GM18502 (cell line): ENCODE measurements at regions not wholly inside any gene's neighbourhood (a gene's known extent, or its start where the extent isn't known, plus 50 kb on each side); places are given as distances from the start of the nearest gene placed in this dataset.
A peak's percentile ranks its signal among the peaks of the same experiment; 100 is the strongest.

Experiments
- ATAC-seq: cut with Tn5 transposase; IDR thresholded peaks from one replicate; pipeline ENCODE4 v1.9.1; 2021; ENCODE audit warnings: mild to moderate bottlenecking; ENCODE audit not compliant: unreplicated experiment, poor library complexity

DNA sequence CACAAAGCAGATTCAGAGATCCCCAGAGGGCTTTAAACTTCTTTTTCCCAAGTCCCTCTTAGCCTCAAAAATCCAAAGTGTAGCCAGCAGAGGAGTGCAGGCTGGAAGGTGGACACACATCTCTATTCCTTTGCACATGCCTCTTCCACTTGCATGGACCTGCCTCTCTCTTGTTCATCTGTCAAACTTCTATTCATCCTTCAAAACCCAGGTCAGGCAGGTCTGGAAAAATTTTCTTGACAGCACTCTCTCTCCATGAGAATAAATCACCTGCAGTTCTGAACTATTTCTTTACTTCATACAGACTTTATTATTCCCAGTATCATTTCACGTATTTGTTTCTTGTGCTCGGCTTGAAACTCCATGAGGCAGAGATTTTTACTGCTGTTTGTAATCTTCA lies 127.5 kb downstream of the SS18 start:
- no peak for ATAC-seq

DNA sequence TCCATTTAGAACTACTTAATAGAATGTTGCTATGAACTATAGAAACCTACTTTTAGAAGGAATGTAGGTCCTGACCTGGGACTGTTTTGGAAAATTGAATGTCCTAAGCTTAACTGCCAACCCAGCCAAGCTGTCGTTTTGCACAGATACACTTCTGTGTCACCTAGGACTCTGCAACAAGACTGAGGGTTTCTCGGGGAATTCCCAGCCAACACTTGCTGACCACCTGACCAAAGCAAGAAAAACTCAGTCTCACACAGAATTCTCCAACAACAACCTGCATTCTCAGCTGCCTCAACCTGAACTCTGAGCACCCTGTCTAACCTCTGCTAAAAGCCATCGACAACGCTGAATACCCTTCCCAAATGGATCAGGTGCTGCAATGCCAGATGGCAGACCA lies 128.2 kb downstream of the SS18 start:
- no peak for ATAC-seq

DNA sequence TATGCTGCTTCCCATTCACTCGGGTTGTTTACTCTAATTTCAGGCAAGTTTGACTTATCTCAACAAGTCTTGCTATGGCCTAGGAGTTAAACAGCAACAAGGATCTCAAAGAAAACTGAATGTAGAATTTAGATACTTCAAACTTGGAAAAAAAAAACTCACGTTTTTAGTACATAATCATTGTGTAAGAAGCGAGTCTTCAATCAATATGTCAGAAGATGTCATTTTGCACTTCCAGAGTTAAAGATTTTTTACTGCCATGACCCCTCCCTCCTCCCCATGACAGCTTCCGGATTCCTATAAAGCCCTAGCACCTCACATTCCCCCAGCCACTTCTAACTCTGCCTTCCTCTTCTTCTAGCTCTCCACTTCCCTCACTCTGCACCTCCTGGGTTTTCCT lies 133.4 kb downstream of the SS18 start:
- no peak for ATAC-seq

DNA sequence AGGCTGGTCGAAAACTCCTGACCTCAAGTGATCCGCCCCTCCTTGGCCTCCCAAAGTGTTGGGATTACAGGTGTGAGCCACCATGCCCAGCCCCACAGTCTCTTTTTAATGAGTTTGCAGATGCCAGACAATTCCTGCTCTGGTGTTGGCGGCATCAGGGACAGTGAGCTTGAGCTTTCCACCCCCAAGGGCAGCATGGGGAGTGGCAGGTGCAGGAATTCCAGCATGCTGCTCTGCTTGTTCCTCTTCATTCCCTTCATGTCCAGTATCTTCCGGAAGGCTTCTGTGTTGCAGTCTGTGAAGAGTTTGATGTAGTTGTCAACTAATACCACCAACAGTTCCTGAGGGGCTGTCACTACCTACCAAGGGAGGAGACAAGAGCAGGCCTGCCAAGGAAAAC lies 137.3 kb downstream of the SS18 start:
- no peak for ATAC-seq

DNA sequence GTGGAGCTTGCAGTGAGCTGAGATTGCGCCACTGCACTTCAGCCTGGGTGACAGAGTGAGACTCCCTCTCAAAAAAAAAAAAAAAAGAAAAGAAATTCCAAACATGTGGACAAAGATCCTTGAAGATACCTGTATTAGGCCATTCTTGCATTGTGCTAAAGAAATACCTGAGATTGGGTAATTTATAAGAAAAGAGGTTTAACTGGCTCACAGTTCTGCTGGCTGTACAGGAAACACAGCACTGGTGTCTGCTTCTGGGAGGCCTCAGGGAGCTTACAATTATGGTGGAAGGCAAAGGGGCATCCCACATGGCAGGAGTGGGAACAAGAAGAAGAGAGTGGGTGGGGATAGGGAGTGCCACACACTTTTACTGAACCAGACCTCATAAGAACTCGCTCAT lies 140.1 kb downstream of the SS18 start:
- ATAC-seq, result no peak

DNA sequence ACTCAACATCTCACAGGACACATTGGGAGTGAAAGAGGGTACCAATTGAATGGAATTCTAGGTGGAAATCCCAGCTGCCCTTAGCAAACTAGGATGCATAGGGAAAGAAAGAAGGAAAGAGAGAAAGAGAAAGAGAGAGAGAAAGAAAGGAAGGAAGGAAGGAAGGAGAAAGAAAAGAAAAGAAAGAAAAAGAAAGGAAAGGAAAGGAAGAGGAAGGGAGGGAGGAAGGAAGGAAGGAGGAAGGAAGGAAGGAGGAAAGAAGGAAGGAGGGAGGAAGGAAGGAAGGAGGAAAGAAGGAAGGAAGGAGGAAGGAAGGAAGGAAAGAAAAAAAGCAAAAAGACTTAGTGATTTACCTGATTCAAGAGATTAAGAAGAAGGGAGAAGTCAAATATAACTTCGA lies 143.9 kb downstream of the SS18 start:
- no peak for ATAC-seq

DNA sequence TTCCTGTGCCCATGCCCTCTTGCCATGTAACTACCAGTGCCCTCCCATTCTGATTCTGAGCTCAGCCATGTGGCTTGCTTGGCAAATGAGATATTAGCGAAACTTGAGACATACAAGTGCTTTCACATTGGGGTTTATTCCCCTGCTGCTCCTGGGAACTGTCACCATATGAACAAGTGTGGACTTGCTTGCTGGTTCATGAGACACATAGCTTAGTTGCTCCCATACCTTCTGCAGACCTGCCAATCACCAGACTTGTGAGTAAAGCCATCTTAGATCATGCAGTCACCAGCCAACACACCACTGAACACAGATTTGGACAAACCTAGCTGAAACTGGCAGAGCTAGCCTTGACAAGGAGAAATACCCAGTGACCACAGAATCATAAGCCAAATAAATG lies 155.1 kb downstream of the SS18 start:
- ATAC-seq, result no peak

DNA sequence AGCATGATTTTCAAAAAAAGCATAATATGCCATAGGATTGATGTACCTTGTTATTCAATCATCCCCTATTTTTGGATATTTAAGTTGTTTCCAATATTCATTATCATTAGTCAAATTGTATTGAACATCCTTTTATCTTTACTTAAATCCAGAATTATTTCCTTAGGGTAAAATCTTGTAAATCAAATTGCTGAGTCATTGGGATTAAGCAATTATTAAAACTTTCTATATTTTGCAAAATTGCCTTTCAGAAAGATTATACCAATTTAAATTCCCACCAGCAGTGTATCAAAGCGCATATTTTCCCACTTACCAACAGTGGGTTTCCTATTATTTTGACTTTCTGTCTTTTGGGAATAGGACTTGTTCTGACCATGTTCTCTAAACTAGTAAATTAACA lies 159.3 kb downstream of the SS18 start:
- ATAC-seq, result no peak

DNA sequence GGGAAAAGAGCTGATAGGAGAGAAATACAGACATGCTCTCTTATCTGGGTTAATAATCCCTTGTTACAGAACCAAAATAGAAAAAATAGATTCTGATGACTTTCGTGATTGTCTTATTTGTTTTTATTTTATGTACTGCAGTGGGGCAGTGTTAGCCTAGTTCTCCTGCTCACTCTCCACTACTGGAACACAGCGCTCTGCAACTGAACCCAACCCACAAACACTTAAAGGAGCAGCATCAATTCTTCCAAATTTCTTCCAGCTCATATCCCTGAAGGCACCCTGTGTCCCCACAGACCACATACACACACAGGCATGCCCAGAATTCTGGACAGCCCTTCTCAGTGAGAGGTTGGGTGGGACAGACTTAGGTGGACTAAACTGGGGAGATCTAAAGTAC lies 160.6 kb downstream of the SS18 start:
- ATAC-seq, result no peak

DNA sequence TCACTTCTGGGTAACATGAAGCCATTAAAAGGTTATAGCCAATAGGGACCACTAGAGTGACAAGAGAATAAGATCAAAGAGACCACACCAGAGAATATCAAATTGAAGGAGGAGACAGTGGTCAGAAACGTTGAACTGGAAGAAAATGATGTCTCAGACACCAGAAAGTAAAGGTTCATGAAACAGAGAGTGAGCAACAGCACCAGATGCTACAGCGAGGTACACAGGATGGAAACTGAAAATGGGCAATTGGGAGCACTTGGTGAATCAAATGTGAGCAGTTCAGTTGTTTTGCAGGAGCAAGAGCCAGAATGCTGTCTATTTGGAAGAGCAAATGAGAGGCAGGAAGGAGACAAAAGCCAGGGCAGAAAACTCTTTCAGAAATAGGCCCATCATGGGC lies 162.6 kb downstream of the SS18 start:
- ATAC-seq, result no peak

DNA sequence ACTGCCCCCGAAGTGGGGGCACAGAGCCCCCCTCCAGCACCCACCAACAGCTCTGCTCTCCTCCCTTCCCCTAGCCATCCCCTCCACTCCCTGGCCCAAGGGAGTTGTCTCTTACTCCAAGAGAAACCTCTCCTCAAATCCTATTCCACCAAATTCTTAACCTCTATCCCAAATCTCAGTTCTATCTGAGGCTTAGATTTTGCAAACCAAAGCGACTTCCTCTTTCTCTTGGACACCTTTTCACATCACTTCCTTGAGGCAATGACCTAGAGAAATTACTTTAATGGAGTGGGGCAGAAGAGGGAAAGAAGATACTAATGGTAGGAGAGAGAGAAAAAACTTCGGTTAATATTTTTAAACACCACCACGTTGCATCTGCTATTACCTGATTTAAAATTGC lies 167.2 kb downstream of the SS18 start:
- no peak for ATAC-seq

DNA sequence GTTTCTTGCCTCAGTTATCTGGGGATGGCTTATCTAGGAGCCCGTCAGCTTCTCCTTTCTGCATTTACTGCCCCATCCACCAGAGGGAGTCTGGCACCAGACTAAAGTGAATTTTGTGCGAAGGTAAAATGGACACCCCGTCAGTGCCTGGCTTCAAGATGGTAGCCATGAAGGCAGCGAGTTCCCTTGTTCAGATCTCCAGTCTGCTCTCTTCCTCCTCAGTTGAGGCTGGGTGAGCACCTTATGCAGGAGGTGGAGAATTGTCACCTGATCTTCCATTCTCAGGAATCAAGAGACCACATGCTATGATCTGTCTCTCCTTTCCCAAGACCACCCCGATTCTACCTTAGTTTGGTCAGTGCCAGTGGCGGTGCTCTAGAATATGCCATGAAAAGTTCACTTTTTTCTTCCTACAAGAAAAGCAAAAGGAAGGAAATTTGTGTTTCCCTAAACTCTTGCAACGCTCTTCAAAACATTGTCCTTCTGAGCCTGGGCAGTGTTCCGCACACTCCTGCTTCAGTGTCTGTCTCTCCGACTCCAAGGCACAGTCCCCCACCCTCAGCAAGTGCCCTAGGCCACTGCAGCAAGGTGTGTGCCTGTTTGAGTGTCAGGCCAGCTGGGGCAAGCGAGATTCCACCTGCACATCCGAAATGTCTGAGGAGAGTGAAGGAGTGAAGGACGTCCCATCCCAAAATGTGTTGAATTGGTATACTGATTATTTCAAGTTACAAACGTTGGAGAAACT lies 168.6 kb downstream of the SS18 start:
- ATAC-seq, result no peak

DNA sequence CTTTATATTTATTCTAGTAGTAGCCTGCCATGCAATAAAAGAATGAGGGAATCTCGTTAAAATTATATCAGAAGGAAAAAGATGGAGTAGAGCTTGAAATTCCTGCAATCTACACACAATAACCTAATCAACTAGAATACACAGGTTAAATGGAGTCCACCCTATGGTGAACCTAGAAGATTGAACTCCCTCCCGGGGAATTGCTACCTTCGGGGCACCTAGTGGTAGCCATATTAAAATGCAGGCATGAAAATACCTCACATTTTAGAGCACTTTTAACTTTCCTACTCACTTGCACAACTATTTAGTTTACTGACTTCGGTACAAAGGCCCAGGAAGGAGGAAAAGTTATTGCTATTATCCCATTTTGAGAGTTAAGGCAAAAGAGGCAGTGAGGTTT lies 174.5 kb downstream of the SS18 start:
- no peak for ATAC-seq

DNA sequence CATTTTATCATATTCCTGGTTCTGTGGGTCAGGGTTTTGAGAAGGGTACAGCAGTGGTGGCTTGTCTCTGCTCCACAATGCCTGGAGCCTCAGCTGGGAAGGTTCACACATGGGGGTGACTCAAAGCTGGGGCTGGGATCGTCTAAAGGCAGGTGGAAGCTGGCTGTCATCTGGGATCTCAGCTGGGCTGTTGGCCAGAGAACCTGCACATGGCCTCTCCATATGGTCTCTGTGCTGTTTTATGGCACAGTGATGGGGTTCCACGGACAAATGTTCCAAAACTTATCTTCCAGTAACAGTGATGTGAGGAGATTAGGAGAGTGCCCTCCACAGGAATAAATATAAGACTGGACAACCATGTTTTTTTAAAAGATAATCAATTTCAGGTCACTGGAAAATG lies 191.4 kb downstream of the SS18 start:
- ATAC-seq, result no peak

DNA sequence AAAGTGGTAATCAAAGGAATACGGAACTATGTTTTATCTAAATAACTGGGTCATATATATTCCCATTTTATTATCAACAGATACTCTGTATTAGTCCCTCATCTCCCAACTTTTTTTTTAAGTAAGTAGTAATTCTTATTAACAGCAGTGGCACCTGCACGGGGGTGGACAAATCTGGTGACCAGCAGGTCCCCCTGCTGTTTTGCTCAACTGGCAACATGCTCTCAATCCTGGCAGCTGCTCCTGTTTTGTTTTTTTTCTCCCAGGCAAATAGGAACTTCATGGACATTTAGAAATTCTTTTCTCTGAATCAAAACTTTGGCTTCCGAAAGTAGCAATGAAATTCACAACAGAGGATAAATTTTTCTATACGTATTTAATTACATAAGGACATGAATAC lies 193.5 kb downstream of the SS18 start:
- no peak for ATAC-seq

DNA sequence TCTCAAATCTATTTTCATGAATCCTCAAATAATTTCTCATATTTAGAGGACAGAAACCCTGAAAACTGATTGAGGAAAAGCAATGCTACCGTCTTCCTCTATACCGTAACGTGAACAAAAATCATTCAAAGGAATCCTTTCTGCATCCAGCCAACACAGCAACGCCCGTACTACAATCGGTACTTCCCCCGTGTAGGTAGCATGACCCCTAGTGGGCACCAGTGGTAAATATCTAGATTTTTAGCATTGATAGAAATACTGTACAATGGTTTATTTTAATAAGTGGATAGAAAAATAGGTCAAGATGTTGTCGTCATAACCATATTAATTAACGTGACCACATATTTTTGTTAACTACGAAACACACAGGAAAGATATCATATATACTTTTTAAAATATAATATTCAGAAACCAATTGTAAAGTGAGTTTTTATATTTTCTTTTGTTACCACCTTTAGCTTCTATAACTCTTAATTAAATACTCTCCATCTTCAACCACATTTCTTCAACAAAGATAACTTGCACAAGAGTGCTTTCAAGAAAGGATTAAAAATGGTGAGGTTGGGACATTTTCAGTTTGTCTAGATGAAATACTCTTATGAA lies 194.1 kb downstream of the SS18 start:
- ATAC-seq, result peak; percentile 85

DNA sequence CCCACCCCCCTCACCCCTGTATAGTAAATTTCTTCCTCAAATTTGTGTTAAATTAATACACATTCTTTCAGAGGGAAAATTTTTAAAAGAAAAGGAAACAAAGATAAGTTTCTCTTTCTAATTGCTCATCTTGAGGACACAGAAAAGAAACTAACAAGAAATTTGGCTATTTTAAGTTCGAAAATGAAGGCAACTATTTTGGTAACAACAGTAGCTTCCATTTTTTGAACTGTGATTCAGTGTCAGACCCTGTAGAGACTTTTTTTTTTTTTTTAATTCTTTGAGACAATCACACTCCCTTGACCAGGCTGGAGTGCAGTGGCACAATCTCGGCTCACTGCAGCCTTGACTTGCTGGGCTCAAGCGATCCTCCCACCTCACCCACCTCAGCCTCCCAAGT lies 194.9 kb downstream of the SS18 start:
- ATAC-seq, result peak; percentile 28

DNA sequence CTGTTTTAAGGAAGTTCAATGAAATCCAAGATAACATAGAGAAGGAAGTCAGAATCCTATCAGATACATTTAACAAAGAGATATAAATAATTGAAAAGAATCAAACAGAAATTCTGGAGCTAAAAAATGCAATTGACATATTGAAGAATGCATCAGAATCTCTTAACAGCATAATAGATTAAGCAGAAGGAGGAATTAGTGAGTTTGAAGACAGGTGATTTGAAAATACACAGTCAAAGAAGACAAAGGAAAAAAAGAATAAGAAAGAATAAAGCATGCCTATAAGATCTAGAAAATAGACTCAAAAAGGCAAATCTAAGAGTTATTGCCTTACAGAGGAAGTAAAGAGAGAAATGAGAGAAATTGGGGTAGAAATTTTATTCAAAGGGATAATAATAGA lies 204.1 kb downstream of the SS18 start:
- ATAC-seq, result no peak

DNA sequence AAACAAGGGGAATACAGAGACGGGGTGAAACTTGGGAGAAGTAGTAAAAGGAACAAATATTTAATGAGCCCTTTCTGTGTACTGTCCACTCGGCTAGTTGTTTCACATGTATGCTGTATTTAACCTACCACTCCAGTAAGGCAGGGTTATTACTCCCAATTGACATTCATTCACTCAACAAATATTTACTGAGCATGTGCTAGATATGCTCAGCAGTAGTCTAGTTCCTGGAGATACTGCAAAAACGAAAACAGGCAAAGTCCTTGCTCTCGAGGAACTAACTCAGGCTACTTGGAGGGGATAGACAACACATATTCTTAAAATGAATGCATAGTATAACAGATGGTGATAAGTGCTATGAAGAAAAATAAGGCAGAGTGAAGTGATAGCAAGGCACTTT lies 207.3 kb downstream of the SS18 start:
- no peak for ATAC-seq

DNA sequence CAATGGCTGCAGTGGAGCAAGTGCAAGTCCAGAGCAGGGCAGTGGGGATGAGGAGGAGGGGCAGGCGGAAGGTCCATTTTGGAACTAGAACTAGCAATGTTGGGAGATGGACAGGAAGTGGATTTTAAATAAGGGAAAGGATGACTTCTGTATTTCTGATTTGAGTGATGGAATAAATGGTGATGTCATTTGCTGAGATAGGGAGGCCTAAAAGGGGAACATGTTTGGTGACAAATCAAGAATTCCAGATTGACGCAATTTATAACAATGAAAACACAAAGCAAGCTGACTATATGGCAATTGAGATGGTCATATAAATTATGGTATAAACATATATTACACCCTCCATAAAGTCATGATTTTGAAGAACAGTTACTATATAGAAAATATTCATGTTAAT lies 209.3 kb downstream of the SS18 start:
- ATAC-seq, result no peak

DNA sequence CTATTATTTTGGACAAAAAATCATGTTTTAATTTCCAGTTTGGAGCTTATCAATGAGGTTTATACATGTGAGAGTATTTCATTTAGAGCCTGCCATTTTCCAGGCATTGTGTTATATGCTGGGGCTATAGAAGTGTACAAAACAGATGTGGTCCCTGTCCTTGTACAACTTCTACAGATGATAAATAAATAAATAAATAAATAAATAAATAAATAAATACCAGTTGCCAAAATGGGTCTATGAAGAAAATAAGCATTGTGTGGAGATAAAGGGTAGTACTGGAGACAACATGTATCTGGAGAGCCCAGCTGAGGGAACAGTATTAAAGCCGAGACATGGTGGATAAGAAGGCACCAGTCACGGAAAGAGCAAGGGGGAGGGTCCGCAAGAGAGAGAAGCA lies 210.0 kb downstream of the SS18 start:
- no peak for ATAC-seq

DNA sequence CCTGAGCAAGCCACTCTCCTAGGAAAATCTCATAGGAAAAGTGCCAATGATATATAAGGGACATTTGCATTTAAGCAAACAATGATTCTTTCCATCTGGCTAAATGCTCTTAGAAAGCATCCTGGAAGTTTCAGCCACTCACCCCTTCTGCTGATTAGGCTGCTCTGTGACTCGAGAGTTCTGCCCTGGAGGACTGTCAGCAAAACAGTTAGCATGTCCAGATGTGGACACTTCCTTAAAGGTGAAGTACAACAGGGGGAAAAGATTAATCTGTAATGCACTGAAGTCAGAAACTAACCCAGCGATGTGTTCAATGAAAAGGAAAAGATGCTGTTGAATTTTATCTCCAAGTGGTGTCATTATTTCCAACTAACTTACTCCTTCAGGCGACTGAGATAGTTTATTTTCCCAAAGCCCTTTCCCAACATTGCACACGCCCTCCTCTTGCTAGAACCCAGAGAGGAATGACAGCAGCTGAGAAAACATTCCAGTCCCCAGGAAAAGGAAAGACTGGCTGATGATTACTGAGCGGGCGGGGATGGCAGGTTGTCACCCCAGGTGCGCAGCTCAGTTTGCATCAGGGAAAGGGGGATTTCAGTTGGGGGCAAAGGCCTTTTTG lies 214.0 kb downstream of the SS18 start:
- ATAC-seq, result no peak
